ENCODE measurements at regions not wholly inside any gene's neighbourhood (a gene's known extent, or its start where the extent isn't known, plus 50 kb on each side); places are given as distances from the start of the nearest gene placed in this dataset.

DNA sequence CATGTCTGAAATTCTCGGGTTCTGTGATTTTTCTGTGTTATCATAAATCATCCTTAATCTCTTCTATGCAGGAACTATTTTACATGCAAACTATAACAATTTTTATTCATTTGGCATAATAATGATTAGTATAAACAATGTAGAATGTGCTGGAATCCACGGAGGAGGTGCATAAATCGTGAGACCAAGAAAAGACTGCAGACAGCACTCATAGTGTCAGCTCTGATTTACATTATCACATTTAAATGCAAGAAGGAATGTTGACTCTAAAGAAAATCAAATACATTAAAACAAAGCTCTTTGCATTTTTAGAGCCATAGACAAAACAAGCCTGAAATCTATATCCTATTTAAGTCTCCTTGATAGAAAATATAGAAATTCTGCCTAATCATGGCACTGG, 501.7 kb upstream of the STXBP6 start:
- ChIA-PET POLR2A (ENCODE audit: partially characterized antibody) (no interaction called here), CTCF (ENCODE audit: partially characterized antibody) (no interaction called here)
- Mint-ChIP-seq H3K27me3 (peaks cover 0 to 3% of the 10 kb centered on the region in 2 donors), H3K4me3 (no peak overlapping the region), H3K36me3 (no peaks in the 10 kb centered on the region), H3K9me3 (peaks cover 3 to 30% (median 8%) of the 10 kb centered on the region in 8 donors), H3K4me1 (no peaks in the 10 kb centered on the region), H3K27ac (no peak overlapping the region)
- no peaks in the 10 kb centered on the region for H3K4me1 ChIP-seq (ENCODE audit: insufficient read depth, low read length)
- H3K9me3 ChIP-seq (ENCODE audit: control insufficient read depth in 1 of 2, low read length in 2 of 2): no peaks in the 10 kb centered on the region
- no peak overlapping the region for H3K27ac ChIP-seq (ENCODE audit: low read depth, low read length)
- intact Hi-C loops (cut with micrococcal nuclease): no loop called here
- no peak overlapping the region for H3K4me3 ChIP-seq (ENCODE audit: low read length in 2 of 2)
- H3K27me3 ChIP-seq (ENCODE audit: insufficient read depth, low read length): no peaks in the 10 kb centered on the region
- no peaks in the 10 kb centered on the region for H3K36me3 ChIP-seq (ENCODE audit: insufficient read depth, low read length)
- no peak for DNase-seq

DNA sequence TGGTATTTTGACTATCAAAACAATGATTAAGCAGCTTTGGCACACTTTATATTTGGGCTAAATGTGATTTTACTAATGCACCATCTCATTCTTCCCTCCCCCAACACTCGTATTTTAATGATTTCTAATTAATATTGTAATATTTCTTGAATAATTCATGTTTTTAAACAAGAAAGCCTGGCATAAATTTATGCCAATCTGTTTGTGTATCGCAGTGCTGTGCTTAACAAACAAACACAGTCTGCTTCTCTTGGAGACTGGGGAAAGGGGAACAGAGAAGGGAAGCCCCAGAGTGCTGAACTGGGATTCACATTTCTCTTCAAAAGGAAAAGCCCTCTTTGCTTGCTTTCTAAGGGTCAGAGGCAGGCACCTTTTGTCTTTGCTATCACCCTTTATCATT, 496.9 kb upstream of the STXBP6 start:
- Histone ChIP-seq H3K4me3 (ENCODE audit: low read length in 2 of 2) (no peak overlapping the region), H3K27me3 (ENCODE audit: insufficient read depth, low read length) (no peaks in the 10 kb centered on the region), H3K4me1 (ENCODE audit: insufficient read depth, low read length) (no peaks in the 10 kb centered on the region), H3K36me3 (ENCODE audit: insufficient read depth, low read length) (no peaks in the 10 kb centered on the region), H3K9me3 (ENCODE audit: control insufficient read depth in 1 of 2, low read length in 2 of 2) (no peaks in the 10 kb centered on the region), H3K27ac (ENCODE audit: low read depth, low read length) (no peak overlapping the region)
- no peaks in the 10 kb centered on the region for H3K4me1 Mint-ChIP-seq
- no peaks in the 10 kb centered on the region for H3K36me3 Mint-ChIP-seq
- intact Hi-C loops (cut with micrococcal nuclease): no loop called here
- ChIA-PET CTCF (ENCODE audit: partially characterized antibody) (no interaction called here), POLR2A (ENCODE audit: partially characterized antibody) (no interaction called here)
- no peak for DNase-seq
- H3K27me3 Mint-ChIP-seq: peaks cover 0 to 3% of the 10 kb centered on the region in 2 donors
- no peak overlapping the region for H3K27ac Mint-ChIP-seq
- peaks cover 7 to 18% (median 9%) of the 10 kb centered on the region in 8 donors for H3K9me3 Mint-ChIP-seq
- peak overlapping the region in 1 of 8 donors; percentile 43 for H3K4me3 Mint-ChIP-seq

GRCh38 chr14:25537846-25538455, 488.0 kb upstream of the STXBP6 start:
- intact Hi-C loops (cut with micrococcal nuclease): no loop called here
- Mint-ChIP-seq H3K9me3 (peaks cover 0 to 13% (median 8%) of the 10 kb centered on the region in 8 donors), H3K4me1 (no peaks in the 10 kb centered on the region), H3K4me3 (no peak overlapping the region), H3K36me3 (no peaks in the 10 kb centered on the region), H3K27me3 (no peaks in the 10 kb centered on the region), H3K27ac (no peak overlapping the region)
- no peaks in the 10 kb centered on the region for H3K36me3 ChIP-seq (ENCODE audit: insufficient read depth, low read length)
- H3K4me3 ChIP-seq (ENCODE audit: low read length in 2 of 2): no peak overlapping the region
- ChIA-PET CTCF (ENCODE audit: partially characterized antibody) (no interaction called here), POLR2A (ENCODE audit: partially characterized antibody) (no interaction called here)
- DNase-seq: no peak
- no peaks in the 10 kb centered on the region for H3K4me1 ChIP-seq (ENCODE audit: insufficient read depth, low read length)
- H3K27me3 ChIP-seq (ENCODE audit: insufficient read depth, low read length): no peaks in the 10 kb centered on the region
- H3K27ac ChIP-seq (ENCODE audit: low read depth, low read length): no peak overlapping the region
- H3K9me3 ChIP-seq (ENCODE audit: control insufficient read depth in 1 of 2, low read length in 2 of 2): no peaks in the 10 kb centered on the region

DNA sequence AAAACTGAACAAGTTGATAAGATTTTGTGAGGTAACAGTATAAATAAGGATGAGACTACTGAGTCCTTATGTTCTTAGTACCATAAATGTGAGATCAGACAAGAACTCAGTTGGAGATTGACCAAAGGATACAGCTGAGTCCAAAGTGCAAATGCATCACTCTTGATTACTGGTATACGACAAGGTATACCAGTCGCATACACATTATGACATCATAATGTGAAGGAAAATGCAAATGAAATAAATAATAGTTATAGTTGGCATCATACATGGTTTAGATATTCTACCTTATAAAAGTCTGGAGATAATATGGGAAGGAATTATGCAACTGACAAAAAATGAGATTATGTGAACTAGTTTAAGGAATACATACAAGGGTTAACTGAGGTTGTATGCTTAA, 476.3 kb upstream of the STXBP6 start:
- ChIA-PET CTCF (ENCODE audit: partially characterized antibody) (no interaction called here), POLR2A (ENCODE audit: partially characterized antibody) (no interaction called here)
- no peaks in the 10 kb centered on the region for H3K27me3 Mint-ChIP-seq
- DNase-seq: no peak
- no peaks in the 10 kb centered on the region for H3K27me3 ChIP-seq (ENCODE audit: insufficient read depth, low read length)
- H3K4me3 ChIP-seq (ENCODE audit: low read length in 2 of 2): no peak overlapping the region
- peaks cover 0 to 6% (median 2%) of the 10 kb centered on the region in 8 donors for H3K9me3 Mint-ChIP-seq
- H3K36me3 ChIP-seq (ENCODE audit: insufficient read depth, low read length): no peaks in the 10 kb centered on the region
- no peak overlapping the region for H3K27ac Mint-ChIP-seq
- H3K36me3 Mint-ChIP-seq: no peaks in the 10 kb centered on the region
- no peaks in the 10 kb centered on the region for H3K9me3 ChIP-seq (ENCODE audit: control insufficient read depth in 1 of 2, low read length in 2 of 2)
- no peaks in the 10 kb centered on the region for H3K4me1 Mint-ChIP-seq
- no peak overlapping the region for H3K4me3 Mint-ChIP-seq
- no peak overlapping the region for H3K27ac ChIP-seq (ENCODE audit: low read depth, low read length)
- intact Hi-C loops (cut with micrococcal nuclease): no loop called here
- H3K4me1 ChIP-seq (ENCODE audit: insufficient read depth, low read length): no peaks in the 10 kb centered on the region

- Mint-ChIP-seq H3K27ac (peak overlapping the region in 1 of 7 donors; percentile 63), H3K36me3 (no peaks in the 10 kb centered on the region), H3K4me3 (no peak overlapping the region), H3K27me3 (no peaks in the 10 kb centered on the region), H3K4me1 (no peaks in the 10 kb centered on the region), H3K9me3 (peaks cover 2 to 12% (median 5%) of the 10 kb centered on the region in 8 donors)
- CTCF ChIA-PET (ENCODE audit: partially characterized antibody): no interaction called here
- intact Hi-C loops (cut with micrococcal nuclease): no loop called here
- Histone ChIP-seq H3K4me1 (ENCODE audit: insufficient read depth, low read length) (no peaks in the 10 kb centered on the region), H3K36me3 (ENCODE audit: insufficient read depth, low read length) (no peaks in the 10 kb centered on the region), H3K4me3 (ENCODE audit: low read length in 2 of 2) (no peak overlapping the region), H3K9me3 (ENCODE audit: control insufficient read depth in 1 of 2, low read length in 2 of 2) (no peaks in the 10 kb centered on the region), H3K27me3 (ENCODE audit: insufficient read depth, low read length) (no peaks in the 10 kb centered on the region), H3K27ac (ENCODE audit: low read depth, low read length) (no peak overlapping the region)
- POLR2A ChIA-PET (ENCODE audit: partially characterized antibody): no interaction called here
- DNase-seq: no peak
Observed at GRCh38 chr14:25522926-25523325, 473.0 kb upstream of the STXBP6 start.

- Mint-ChIP-seq H3K4me1 (no peaks in the 10 kb centered on the region), H3K27me3 (no peaks in the 10 kb centered on the region), H3K36me3 (no peaks in the 10 kb centered on the region), H3K27ac (no peak overlapping the region), H3K4me3 (no peak overlapping the region), H3K9me3 (peaks cover 0 to 12% (median 5%) of the 10 kb centered on the region in 8 donors)
- DNase-seq: no peak
- POLR2A ChIA-PET (ENCODE audit: partially characterized antibody): no interaction called here
- no peaks in the 10 kb centered on the region for H3K36me3 ChIP-seq (ENCODE audit: insufficient read depth, low read length)
- no peak overlapping the region for H3K27ac ChIP-seq (ENCODE audit: low read depth, low read length)
- intact Hi-C loops (cut with micrococcal nuclease): no loop called here
- H3K9me3 ChIP-seq (ENCODE audit: control insufficient read depth in 1 of 2, low read length in 2 of 2): no peaks in the 10 kb centered on the region
- no peaks in the 10 kb centered on the region for H3K4me1 ChIP-seq (ENCODE audit: insufficient read depth, low read length)
- H3K4me3 ChIP-seq (ENCODE audit: low read length in 2 of 2): no peak overlapping the region
- CTCF ChIA-PET (ENCODE audit: partially characterized antibody): no interaction called here
- no peaks in the 10 kb centered on the region for H3K27me3 ChIP-seq (ENCODE audit: insufficient read depth, low read length)
Observed at GRCh38 chr14:25522116-25522515, 472.2 kb upstream of the STXBP6 start.

GRCh38 chr14:25521616-25522015, 471.7 kb upstream of the STXBP6 start:
- Mint-ChIP-seq H3K9me3 (peaks cover 0 to 12% (median 6%) of the 10 kb centered on the region in 8 donors), H3K27ac (no peak overlapping the region)
- POLR2A ChIA-PET (ENCODE audit: partially characterized antibody): no interaction called here

GRCh38 chr14:25520821-25521220, 470.9 kb upstream of the STXBP6 start:
- ChIA-PET POLR2A (ENCODE audit: partially characterized antibody) (no interaction called here), CTCF (ENCODE audit: partially characterized antibody) (no interaction called here)
- Mint-ChIP-seq H3K27ac (no peak overlapping the region), H3K4me3 (no peak overlapping the region), H3K36me3 (no peaks in the 10 kb centered on the region), H3K9me3 (peaks cover 0 to 18% (median 7%) of the 10 kb centered on the region in 8 donors), H3K4me1 (no peaks in the 10 kb centered on the region), H3K27me3 (no peaks in the 10 kb centered on the region)
- Histone ChIP-seq H3K27ac (ENCODE audit: low read depth, low read length) (no peak overlapping the region), H3K27me3 (ENCODE audit: insufficient read depth, low read length) (no peaks in the 10 kb centered on the region), H3K4me1 (ENCODE audit: insufficient read depth, low read length) (no peaks in the 10 kb centered on the region), H3K36me3 (ENCODE audit: insufficient read depth, low read length) (no peaks in the 10 kb centered on the region), H3K4me3 (ENCODE audit: low read length in 2 of 2) (no peak overlapping the region), H3K9me3 (ENCODE audit: control insufficient read depth in 1 of 2, low read length in 2 of 2) (no peaks in the 10 kb centered on the region)
- intact Hi-C loops (cut with micrococcal nuclease): no loop called here
- no peak for DNase-seq

More at GRCh38 chr14:25521616-25522015, 471.7 kb upstream of the STXBP6 start:
- Mint-ChIP-seq H3K4me3 (no peak overlapping the region), H3K27me3 (no peaks in the 10 kb centered on the region), H3K36me3 (no peaks in the 10 kb centered on the region), H3K4me1 (no peaks in the 10 kb centered on the region)
- H3K4me3 ChIP-seq (ENCODE audit: low read length in 2 of 2): no peak overlapping the region
- H3K4me1 ChIP-seq (ENCODE audit: insufficient read depth, low read length): no peaks in the 10 kb centered on the region
- no peaks in the 10 kb centered on the region for H3K27me3 ChIP-seq (ENCODE audit: insufficient read depth, low read length)
- DNase-seq: no peak
- CTCF ChIA-PET (ENCODE audit: partially characterized antibody): no interaction called here
- intact Hi-C loops (cut with micrococcal nuclease): no loop called here
- H3K27ac ChIP-seq (ENCODE audit: low read depth, low read length): no peak overlapping the region
- H3K9me3 ChIP-seq (ENCODE audit: control insufficient read depth in 1 of 2, low read length in 2 of 2): no peaks in the 10 kb centered on the region
- H3K36me3 ChIP-seq (ENCODE audit: insufficient read depth, low read length): no peaks in the 10 kb centered on the region

All from CD4-positive, alpha-beta memory T cell (primary cell).